Prostate gland (tissue), 2 donors: ENCODE measurements at regions not wholly inside any gene's neighbourhood (a gene's known extent, or its start where the extent isn't known, plus 50 kb on each side); places are given as distances from the start of the nearest gene placed in this dataset.

Experiments
- CTCF ChIP-seq, 4 experiments: fragments of 200-600 bp in 2 of 4; fragments of 450-650 bp in 2 of 4; sonication (generic) in 2 of 4; IDR thresholded peaks; 1 replicate in 3 of 4; 2 replicates in 1 of 4; pipeline ENCODE4 v1.5.1; 2016 to 2019; ENCODE audit warnings: antibody characterized with exemption in 4 of 4, mild to moderate bottlenecking in 2 of 4, moderate library complexity in 2 of 4
- POLR2A ChIP-seq: fragments of 450-650 bp; IDR thresholded peaks from one replicate; pipeline ENCODE4 v1.6.1; 2016; ENCODE audit warnings: antibody characterized with exemption, mild to moderate bottlenecking
- POLR2AphosphoS5 ChIP-seq: sonication (generic); formaldehyde crosslinking; IDR thresholded peaks from one replicate; pipeline ENCODE4 v1.6.1; 2017; ENCODE audit warnings: antibody characterized with exemption

DNA sequence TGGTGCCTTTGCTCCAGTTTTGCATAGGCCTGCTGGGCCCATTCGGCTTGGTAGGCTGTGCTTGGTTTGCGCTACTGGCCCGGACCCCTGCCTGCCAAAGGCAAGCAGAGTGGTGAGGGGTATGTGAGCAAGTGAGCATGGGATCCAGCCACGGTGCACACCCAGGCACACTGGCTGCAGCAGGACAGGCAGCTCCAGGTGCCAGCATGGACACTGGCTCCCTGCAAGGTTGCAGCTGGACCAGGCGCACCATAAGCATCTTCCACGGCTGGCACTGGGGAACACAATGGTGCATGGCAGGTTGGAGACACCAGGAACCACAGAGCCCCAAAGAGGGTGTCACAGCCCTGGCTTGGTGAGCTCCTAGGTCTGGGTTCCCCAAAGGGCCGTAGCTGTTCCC is 693.5 kb upstream of the PTBP2 start:
- TF ChIP-seq POLR2A (no peak), CTCF (IDR thresholded peaks at IDR 0.05) (no peak), POLR2AphosphoS5 (no peak)
